ENCODE measurements at regions not wholly inside any gene's neighbourhood (a gene's known extent, or its start where the extent isn't known, plus 50 kb on each side); places are given as distances from the start of the nearest gene placed in this dataset.
"Not testable (repeated sequence)": the region's sequence is repeated elsewhere in the genome, so short reads cannot be mapped to it uniquely, and the experiment has no call there.

- H3K4me3 Mint-ChIP-seq, result no peak overlapping the region
Observed at GRCh38 chr2:188028739-188029138, 262.9 kb upstream of the GULP1 start.

GRCh38 chr2:188032306-188032705 lies 259.4 kb upstream of the GULP1 start:
- Mint-ChIP-seq H3K9me3 (peaks cover 0 to 4% (median 2%) of the 10 kb centered on the region in 3 donors), H3K27ac (no peak overlapping the region), H3K4me3 (peak overlapping the region in 1 of 4 donors; percentile 65), H3K27me3 (no peaks in the 10 kb centered on the region), H3K4me1 (peaks cover 0 to 2% (median 0%) of the 10 kb centered on the region in 3 donors), H3K36me3 (no peaks in the 10 kb centered on the region)

More at GRCh38 chr2:188028739-188029138, 262.9 kb upstream of the GULP1 start:
- Mint-ChIP-seq H3K27me3 (no peaks in the 10 kb centered on the region), H3K4me1 (no peaks in the 10 kb centered on the region), H3K27ac (no peak overlapping the region), H3K36me3 (no peaks in the 10 kb centered on the region), H3K9me3 (peaks cover 0 to 7% (median under 1%) of the 10 kb centered on the region in 3 donors)

- H3K4me3 Mint-ChIP-seq, result peak overlapping the region in 1 of 4 donors; percentile 65
- H3K4me1 Mint-ChIP-seq, result peaks cover 0 to 2% (median 0%) of the 10 kb centered on the region in 3 donors
- H3K27ac Mint-ChIP-seq, result no peak overlapping the region
- H3K36me3 Mint-ChIP-seq, result no peaks in the 10 kb centered on the region
- peaks cover 0 to 4% (median 2%) of the 10 kb centered on the region in 3 donors for H3K9me3 Mint-ChIP-seq
- H3K27me3 Mint-ChIP-seq, result no peaks in the 10 kb centered on the region
Observed at GRCh38 chr2:188032786-188033185, 258.9 kb upstream of the GULP1 start.

GRCh38 chr2:188033240-188033639 lies 258.4 kb upstream of the GULP1 start:
- H3K4me1 Mint-ChIP-seq, H3K27me3 Mint-ChIP-seq, H3K4me3 Mint-ChIP-seq: not testable (repeated sequence)

DNA sequence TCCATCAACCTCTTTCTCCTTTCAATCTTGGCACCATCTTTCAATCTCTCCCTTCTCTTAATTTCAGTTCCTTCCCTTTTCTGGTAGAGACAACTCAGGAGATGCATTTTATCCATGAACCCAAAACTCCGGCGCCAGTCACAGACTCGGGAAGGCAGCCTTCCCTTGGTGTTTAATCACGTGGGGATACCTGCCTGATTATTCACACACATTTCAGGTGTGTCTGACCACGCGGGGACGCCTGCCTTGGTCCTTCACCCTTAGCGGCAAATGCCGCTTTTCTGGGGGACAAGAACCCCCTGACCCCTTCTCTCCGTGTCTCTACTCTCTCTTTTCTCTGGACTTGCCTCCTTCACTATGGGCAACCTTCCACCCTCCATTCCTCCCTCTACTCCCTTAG lies 257.6 kb upstream of the GULP1 start:
- not testable (repeated sequence) for H3K4me1 Mint-ChIP-seq, H3K4me3 Mint-ChIP-seq, H3K36me3 Mint-ChIP-seq, H3K27ac Mint-ChIP-seq, H3K27me3 Mint-ChIP-seq, H3K9me3 Mint-ChIP-seq

More at GRCh38 chr2:188033240-188033639, 258.4 kb upstream of the GULP1 start:
- not testable (repeated sequence) for H3K27ac Mint-ChIP-seq, H3K36me3 Mint-ChIP-seq, H3K9me3 Mint-ChIP-seq

DNA sequence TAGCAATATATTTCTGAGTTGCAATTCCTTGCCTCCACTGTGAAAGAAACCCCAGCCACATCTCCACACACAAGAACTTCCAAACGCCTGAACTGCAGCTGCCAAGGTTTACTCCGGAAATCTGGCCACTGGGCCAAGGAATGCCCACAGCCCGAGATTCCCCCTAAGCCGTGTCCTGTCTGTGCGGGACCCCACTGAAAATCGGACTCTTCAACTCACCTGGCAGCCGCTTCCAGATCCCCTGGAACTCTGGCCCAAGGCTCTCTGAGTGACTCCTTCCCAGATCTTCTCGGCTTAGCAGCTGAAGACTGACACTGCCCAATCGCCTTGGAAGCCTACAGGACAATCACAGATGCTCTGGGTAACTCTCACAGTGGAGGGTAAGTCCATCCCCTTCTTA lies 256.3 kb upstream of the GULP1 start:
- H3K36me3 Mint-ChIP-seq, H3K4me1 Mint-ChIP-seq, H3K27ac Mint-ChIP-seq, H3K4me3 Mint-ChIP-seq, H3K27me3 Mint-ChIP-seq, H3K9me3 Mint-ChIP-seq: not testable (repeated sequence)

DNA sequence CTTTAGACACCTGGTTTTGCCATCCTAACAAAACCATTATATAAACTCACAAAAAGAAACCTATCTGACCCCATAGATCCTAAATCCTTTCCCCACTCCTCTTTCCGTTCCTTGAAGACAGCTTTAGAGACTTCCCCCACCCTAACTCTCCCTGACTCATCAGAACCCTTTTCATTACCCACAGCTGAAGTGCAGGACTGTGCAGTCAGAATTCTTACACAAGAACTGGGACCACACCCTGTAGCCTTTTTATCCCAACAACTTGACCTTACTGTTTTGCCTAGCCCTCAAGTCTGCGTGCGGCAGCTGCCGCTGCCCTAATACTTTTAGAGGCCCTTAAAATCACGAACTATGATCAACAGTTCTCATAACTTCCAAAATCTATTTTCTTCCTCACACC lies 254.9 kb upstream of the GULP1 start:
- not testable (repeated sequence) for H3K27ac Mint-ChIP-seq, H3K9me3 Mint-ChIP-seq, H3K4me3 Mint-ChIP-seq, H3K36me3 Mint-ChIP-seq, H3K4me1 Mint-ChIP-seq, H3K27me3 Mint-ChIP-seq

- H3K4me1 Mint-ChIP-seq, result peaks cover 0 to 1% (median 0%) of the 10 kb centered on the region in 3 donors
- H3K27ac Mint-ChIP-seq, result no peak overlapping the region
- no peak overlapping the region for H3K4me3 Mint-ChIP-seq
- H3K36me3 Mint-ChIP-seq, result no peaks in the 10 kb centered on the region
- no peaks in the 10 kb centered on the region for H3K27me3 Mint-ChIP-seq
- peaks cover 0 to 5% (median 0%) of the 10 kb centered on the region in 3 donors for H3K9me3 Mint-ChIP-seq
Observed at GRCh38 chr2:188039307-188039706, 252.4 kb upstream of the GULP1 start.

- H3K36me3 Mint-ChIP-seq, result no peaks in the 10 kb centered on the region
- no peaks in the 10 kb centered on the region for H3K4me1 Mint-ChIP-seq
- H3K9me3 Mint-ChIP-seq, result peaks cover 3 to 8% (median 3%) of the 10 kb centered on the region in 3 donors
- H3K27me3 Mint-ChIP-seq, result no peaks in the 10 kb centered on the region
- peak overlapping the region in 1 of 3 donors; percentile 14 for H3K27ac Mint-ChIP-seq
- no peak overlapping the region for H3K4me3 Mint-ChIP-seq
Observed at GRCh38 chr2:188042412-188042811, 249.3 kb upstream of the GULP1 start.

DNA sequence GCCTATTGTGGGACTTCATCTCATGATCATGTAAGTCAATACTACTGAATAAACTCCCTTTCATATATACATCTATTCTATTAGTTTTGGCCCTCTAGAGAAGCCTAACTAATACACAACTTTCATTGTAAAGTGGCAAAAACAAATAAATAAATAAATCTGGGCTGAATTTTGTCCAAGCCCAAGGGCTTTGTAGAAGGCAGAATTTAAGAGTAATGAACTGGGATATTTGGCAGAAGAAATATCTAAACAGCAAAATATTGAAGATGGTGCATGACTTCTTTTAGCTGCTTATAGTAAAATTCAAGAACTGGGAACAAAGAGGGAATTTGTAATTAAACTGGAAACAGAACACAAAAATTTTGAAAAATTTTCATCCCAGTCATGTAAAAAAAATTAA lies 246.7 kb upstream of the GULP1 start:
- Mint-ChIP-seq H3K36me3 (no peaks in the 10 kb centered on the region), H3K27ac (no peak overlapping the region), H3K4me1 (no peaks in the 10 kb centered on the region), H3K4me3 (no peak overlapping the region), H3K27me3 (no peaks in the 10 kb centered on the region), H3K9me3 (peaks cover 3 to 8% (median 3%) of the 10 kb centered on the region in 3 donors)

DNA sequence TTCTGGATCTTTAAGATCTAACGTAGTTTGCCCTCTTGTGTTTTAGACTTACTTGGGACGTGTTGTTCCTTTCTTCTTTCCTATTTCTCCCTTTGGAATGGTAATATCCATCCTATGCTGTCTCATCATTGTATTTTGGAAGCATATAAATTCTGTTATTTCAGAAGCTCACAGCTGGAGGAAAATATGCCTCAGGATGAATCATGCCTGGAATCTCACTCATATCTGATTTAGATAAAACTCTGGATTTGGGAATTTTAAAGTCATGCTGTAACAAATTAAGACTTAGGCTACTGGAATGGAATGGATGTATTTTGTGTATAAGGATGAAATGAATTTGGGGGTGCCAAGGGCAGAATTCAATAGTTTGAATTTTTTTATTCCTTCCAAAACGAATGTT lies 245.2 kb upstream of the GULP1 start:
- Mint-ChIP-seq H3K27me3 (no peaks in the 10 kb centered on the region), H3K9me3 (peaks cover 3 to 8% (median 7%) of the 10 kb centered on the region in 3 donors), H3K36me3 (no peaks in the 10 kb centered on the region), H3K27ac (no peak overlapping the region), H3K4me3 (no peak overlapping the region), H3K4me1 (no peaks in the 10 kb centered on the region)

DNA sequence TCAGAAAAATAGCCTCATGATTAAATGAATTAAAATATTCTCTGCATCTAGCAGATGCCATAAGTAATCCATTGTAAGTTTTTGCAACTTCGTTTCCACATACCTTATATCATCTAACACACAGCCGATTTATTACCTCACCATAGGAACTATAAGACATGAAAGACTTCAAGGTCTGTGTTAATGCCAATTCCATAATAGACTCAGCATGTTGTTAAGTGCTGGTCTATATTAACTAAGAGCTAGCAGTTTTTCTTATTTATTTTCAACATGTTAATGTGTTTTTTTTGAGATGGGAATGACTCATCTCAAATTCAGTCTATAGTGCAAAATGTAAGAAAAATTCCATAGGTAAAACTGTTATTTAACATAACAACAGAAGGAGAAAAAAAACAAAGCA lies 243.9 kb upstream of the GULP1 start:
- H3K9me3 Mint-ChIP-seq, result peaks cover 3 to 8% (median 7%) of the 10 kb centered on the region in 3 donors
- H3K4me3 Mint-ChIP-seq, result no peak overlapping the region
- no peaks in the 10 kb centered on the region for H3K27me3 Mint-ChIP-seq
- H3K4me1 Mint-ChIP-seq, result no peaks in the 10 kb centered on the region
- H3K36me3 Mint-ChIP-seq, result no peaks in the 10 kb centered on the region
- no peak overlapping the region for H3K27ac Mint-ChIP-seq

- H3K36me3 Mint-ChIP-seq, result no peaks in the 10 kb centered on the region
- H3K27ac Mint-ChIP-seq, result no peak overlapping the region
- no peaks in the 10 kb centered on the region for H3K4me1 Mint-ChIP-seq
- H3K9me3 Mint-ChIP-seq, result peaks cover 0 to 6% (median 1%) of the 10 kb centered on the region in 3 donors
- no peaks in the 10 kb centered on the region for H3K27me3 Mint-ChIP-seq
- no peak overlapping the region for H3K4me3 Mint-ChIP-seq
Observed at GRCh38 chr2:188050726-188051125, 240.9 kb upstream of the GULP1 start.

DNA sequence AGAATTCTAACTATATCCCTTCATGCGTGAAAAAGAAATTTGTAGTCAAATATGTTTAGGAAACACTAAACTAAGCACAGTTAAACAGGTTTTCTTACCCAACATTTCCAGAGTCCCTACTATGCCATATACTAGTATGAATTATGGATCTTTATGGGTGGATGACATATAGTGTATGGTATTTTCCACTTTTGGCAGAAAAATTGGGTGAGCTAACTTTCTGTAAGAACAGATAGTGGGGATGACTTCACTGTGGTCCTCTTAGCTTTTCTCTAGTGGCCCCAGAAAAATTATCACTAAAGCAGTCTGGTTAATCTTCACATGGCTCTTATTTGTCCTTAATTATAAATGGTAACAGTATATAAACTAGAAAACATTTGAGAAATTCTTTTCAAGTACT lies 240.0 kb upstream of the GULP1 start:
- Mint-ChIP-seq H3K27me3 (no peaks in the 10 kb centered on the region), H3K4me1 (no peaks in the 10 kb centered on the region), H3K36me3 (no peaks in the 10 kb centered on the region), H3K9me3 (peaks cover 0 to 4% (median 1%) of the 10 kb centered on the region in 3 donors), H3K4me3 (no peak overlapping the region), H3K27ac (no peak overlapping the region)

- H3K27ac Mint-ChIP-seq, result no peak overlapping the region
- no peaks in the 10 kb centered on the region for H3K36me3 Mint-ChIP-seq
- no peaks in the 10 kb centered on the region for H3K27me3 Mint-ChIP-seq
Observed at GRCh38 chr2:188065386-188065785, 226.3 kb upstream of the GULP1 start.

DNA sequence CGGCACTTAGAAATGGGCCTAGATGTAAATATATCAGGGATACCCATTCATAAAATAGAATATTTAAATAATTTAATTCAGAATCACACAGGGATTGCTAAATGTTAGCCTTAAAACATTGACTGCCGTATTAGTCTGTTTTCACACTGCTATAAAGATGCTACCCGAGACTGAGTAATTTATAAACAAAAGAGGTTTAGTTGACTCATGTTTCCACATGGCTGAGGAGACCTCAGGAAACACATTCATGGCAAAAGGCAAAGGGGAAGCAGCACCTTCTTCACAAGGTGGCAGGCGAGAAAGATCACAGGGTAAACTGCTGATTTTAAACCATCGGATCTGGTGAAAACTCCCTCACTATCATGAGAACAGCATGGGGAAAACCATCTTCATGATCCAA lies 223.6 kb upstream of the GULP1 start:
- Mint-ChIP-seq H3K4me1 (no peaks in the 10 kb centered on the region), H3K27me3 (no peaks in the 10 kb centered on the region), H3K27ac (no peak overlapping the region), H3K9me3 (peaks cover 0 to 20% (median 4%) of the 10 kb centered on the region in 3 donors), H3K4me3 (no peak overlapping the region), H3K36me3 (no peaks in the 10 kb centered on the region)

More at GRCh38 chr2:188065386-188065785, 226.3 kb upstream of the GULP1 start:
- Mint-ChIP-seq H3K9me3 (peaks cover 0 to 15% (median 3%) of the 10 kb centered on the region in 3 donors), H3K4me3 (no peak overlapping the region), H3K4me1 (no peaks in the 10 kb centered on the region)

All from IgD-negative memory B cell (primary cell).